GM19455 (cell line): ENCODE measurements at regions not wholly inside any gene's neighbourhood (a gene's known extent, or its start where the extent isn't known, plus 50 kb on each side); places are given as distances from the start of the nearest gene placed in this dataset.

Experiments used
- ATAC-seq: cut with Tn5 transposase; IDR thresholded peaks from one replicate; pipeline ENCODE4 v1.9.1; 2021; ENCODE audit not compliant: unreplicated experiment

DNA sequence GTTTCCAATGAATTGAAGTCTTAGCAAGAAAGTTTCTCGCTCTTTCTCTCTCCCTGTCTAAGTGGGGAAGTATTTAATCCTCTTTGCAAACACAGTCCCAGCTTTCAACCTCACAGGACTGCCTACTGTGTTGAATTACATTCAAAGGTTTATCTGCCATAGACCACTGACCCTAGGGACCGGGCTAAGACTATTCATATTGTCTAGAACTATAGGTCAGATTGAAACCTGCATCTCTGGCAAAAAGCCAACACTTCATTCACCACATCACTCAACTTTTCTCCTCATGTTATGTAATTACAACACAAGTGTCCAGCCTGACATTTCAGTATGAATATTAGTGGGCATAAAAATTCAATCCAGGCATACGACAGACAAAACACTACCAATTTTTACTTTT, 314.7 kb upstream of the RSPO3 start:
- no peak for ATAC-seq

DNA sequence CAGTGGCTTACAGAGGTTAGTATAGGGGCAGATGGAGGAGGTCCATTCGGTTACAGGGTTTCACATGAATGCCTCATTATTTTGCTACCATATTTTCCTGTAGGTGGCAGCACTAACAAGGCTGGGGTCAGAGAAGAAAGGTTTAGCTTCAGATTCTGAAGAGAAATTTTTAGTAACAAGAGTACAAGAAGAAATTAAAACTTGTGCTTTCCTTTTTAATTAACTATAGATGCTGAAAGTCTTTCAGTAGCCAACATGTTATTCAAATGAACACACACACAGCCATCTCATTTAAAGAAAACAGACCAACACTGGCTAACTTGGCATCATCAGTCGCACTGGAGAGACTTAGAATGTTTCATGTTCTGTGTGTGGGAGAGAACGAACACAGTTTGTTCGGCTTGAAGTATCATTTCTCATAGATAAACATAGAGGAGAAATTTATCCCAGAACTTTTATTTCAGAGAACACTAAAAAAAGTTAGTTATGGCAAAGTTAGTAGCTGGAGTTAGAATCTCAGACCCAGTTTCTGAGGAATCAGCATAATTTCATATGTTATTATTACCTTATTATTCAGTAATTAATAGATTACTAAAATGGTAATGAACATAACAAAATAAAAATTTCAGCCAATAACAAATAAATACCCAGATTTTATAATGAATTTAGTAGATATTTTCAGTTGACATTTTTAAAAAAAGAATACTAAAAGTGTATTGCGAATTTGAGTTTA, 314.0 kb upstream of the RSPO3 start:
- peak; percentile 83 for ATAC-seq

DNA sequence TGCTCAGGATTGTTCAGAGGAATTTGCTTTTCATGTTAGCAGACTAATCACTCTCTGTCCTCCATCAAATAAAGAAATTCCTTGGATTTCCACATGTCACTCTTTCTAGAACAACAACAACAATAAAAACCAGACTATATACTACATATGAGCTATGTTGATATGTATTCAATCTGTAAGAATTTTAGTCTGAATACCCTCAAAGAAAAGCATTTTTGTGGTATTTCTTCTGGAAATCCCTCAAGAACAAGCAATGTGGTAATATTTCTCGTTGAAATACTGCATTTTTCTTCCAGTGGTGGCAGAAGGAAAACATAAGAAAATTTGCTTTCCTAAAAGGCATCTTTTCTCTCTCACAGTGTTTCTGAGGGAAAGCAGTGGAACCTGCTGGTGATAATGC, 312.6 kb upstream of the RSPO3 start:
- no peak for ATAC-seq

DNA sequence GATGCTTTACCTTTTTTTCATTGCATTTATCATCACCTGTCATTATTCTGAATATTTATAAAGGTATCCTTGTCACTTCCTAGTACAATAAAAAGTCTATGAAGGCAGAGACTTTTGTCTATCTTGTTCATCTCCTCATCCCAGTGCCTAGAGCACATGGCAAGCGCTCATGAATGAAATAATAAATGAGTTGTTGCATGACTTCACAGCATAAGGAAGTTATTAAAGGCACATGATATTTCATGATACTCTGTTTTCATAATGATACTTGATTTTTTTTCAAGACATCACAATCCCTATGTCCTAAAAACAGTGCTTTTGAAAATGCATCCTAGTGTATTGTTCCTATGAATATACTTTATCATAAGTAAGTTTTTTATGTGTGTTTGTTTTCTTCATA, 310.6 kb upstream of the RSPO3 start:
- ATAC-seq = no peak

DNA sequence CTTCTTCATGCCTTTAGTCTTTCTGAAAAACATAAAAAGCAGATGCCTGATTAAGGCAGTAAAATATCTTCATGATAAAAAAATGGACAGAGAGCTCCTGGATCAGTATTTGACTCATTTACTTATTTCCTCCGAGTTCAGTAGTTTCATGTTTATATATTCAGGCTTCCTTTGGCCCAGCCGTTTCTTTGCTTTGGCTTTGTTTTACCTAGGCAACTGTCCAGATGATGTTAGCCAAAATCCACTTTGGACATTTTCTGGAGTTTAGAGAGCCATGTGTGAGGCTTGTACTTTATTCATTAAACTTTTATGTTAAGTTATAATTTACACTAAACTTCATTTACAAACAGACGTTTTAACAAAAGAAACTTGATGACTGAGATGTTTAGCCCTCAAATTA, 307.1 kb upstream of the RSPO3 start:
- ATAC-seq = no peak

DNA sequence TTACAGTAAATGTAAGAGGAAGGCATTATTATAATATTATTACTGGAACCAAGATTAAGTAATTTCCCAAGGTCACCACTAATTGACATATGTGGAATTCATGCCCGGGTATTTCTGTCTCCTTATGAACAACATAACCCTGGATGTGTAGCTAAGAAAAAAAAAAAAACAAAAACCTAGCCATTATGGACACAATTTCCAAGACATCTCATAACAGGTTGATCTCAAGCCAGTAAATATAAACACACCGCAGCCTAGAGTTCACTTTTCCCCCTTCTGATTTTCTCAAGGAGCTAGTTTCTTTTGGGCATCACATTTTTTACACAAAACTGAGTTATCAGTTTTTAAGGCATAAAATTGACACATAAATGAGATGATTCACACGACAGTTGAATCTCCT, 306.5 kb upstream of the RSPO3 start:
- no peak for ATAC-seq

DNA sequence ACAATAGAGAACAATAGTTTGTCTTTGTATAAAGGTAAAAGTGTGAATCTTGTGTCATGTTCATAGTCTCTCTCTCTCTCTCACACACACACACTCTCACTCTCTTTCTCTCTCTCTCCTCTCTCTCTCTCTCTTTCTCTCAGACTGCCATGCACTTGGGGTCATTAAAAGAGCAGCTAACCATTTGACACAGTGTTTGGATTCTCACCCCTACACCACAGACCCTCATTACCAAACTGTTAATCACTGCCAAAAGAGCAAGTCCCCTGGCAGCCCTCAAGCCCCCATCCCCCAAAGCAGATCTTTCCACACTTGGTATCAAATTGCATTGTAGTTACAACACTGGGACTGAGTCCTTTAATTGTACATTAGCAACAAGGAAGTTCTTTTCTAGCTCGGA, 305.8 kb upstream of the RSPO3 start:
- no peak for ATAC-seq

DNA sequence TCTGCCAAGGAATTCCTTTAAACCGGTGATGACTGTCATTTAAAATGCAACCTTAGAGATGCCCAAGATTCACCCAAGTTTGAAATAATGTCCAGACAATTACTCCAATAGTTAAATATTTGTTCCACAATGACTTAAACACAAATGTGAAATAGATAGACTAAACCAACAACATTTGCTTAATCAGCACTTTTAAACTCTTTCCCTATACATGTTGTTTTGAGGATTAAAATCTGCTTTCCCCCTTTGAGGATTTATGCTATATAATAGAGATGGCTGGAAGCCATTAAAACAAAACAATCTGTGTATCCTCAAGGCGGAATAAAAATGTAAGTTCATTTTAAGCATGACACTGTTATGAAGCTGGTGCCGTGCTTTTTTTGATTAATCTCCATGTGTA, 297.8 kb upstream of the RSPO3 start:
- ATAC-seq = no peak

DNA sequence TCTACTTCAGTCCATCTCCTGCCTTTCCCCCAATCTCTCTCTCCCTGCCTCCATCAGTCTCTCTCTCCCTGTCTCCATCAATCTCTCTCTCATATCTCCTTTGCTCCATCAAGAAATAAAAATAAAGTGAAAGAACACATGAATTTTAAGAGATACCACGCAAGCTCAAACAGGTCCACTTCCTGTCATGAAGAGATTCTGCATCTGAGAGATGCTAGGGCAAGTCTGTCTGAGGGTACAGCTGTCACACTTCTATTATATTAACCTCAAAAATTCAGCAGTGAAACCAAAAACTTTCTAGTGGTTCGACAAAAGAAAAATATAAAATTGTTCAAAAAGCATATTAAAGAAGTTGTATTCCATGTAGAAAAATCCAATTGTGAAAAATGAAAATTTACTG, 296.8 kb upstream of the RSPO3 start:
- no peak for ATAC-seq

DNA sequence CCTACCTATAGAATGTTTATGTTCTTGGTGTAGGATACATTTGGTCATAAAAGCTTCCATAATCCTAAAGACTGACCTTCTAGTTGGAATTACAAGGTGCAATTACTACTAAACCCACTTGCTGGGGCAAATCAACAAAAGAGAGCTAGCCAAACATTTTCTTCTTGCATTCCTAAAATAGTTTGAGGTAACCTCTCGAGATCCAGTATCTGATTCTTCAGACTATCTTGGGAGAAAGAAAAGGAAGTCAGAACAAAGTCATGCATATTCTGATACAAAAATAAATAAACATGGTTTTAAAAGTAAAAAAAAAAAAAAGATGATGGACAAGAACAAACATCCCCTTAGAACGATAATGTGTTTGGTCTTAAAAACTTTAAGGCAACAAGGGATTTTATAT, 294.2 kb upstream of the RSPO3 start:
- ATAC-seq = no peak

DNA sequence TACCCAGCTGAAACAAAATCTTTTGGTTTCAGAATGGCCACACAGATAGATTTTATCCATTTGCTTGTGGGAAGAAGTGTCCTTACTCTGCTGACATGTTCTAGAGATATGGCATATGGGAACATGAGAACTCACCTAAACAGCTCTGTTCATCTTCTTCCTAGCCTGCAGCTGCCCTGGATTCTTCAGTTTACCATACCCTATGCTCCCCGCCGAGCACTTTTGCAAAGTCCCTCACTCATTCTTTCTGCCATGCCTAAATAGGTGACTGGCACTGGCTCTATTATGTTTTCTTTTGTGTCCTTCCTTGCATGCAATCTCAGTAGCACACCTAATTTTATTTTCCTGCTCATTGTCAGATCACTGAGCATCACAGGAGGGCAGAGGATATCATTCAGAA, 293.7 kb upstream of the RSPO3 start:
- ATAC-seq = no peak

DNA sequence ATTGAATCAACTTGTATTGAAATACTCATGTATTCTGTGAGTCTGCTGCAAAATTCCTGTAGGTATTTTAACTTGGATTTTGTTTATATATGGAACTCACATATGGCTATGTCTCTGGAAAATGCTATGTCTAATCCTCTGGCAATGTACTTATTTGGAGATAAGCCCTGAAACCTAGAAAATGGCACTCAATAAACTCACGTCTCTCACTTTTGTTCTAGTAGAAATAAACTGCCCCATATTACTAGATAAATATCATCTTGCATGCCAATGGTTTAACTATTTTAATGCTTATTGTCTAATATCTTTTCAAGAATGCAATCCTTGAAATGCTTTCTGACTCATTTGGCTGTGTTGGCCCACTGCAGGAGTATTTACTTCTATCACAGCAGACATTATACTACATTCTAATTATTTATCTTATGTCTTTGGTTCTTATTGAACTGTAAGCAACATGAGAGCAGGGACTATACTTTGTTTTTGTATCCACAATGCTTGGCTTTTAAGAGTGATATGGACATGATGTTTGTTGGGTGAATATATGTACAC, 292.2 kb upstream of the RSPO3 start:
- no peak for ATAC-seq

DNA sequence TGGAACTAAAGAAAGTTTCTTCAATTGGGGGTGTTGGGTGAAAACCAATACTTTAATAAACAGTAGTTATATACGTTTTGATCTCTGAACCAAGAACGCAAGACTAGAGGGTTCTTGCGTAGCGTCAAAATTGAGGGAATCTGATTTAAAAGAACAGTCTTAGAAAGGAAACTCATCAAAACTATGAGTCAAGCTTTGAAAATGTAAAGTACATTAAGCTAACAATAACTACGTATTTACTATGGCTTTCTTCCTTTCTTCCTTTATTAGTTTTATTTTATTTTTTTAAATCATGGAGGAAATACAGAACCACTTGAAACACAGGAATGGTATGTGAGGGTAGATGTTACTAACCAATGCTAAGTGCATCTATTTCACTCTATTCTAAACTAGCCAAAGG, 287.0 kb upstream of the RSPO3 start:
- no peak for ATAC-seq

DNA sequence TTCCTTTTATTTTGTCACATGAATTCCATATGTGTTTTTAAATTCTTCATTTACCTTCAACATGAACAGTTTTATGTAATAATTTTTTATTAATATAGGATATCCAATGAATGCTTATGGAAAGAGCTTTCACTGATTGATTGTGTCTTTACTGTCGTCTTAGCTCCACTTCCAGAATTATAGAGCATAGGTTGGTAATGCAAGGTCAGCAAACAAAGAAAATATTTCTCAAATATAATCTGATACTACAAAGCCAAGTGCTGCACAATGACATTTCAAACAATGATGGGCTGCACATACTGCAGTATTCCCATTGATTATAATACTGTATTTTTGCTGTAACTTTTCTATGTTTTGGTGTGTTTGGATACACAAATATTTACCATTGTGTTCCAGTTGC, 275.7 kb upstream of the RSPO3 start:
- ATAC-seq = no peak

DNA sequence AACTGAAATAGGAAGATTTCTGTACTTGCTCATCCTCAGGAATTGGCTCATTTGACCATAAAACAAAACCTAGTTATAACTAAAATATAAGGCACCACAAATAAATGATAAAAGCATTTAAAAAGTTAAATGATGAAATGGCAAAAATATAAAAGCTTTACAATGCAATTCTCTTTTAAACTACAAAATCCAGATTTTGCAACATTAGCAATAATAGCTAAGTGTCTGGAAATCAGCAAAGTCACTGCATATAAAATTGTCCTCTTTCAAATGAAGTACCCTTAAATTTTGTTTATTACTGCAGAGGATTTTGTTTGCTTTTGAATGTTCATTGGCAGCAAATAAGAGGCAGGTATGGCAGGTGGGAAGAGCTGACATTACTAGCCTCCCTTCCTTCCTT, 270.4 kb upstream of the RSPO3 start:
- ATAC-seq = no peak

DNA sequence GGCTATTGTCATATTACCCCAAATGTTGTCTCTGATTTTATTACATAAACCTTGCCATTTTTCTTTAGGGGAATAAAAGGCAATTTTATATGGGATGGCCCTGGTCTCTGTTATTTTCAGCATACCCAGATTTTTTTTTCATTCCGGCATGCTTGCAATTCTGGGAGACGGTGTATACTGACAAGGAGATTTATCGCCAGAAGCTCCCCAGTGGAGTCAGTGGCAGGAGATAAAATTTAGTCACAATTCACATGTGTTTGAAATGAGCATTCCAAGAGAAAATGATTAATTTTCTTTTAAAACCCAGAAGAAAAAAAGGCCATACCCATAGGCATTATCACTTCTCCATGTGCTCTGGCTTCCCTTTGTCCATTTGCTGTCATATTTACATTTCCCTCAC, 250.8 kb upstream of the RSPO3 start:
- ATAC-seq = no peak

DNA sequence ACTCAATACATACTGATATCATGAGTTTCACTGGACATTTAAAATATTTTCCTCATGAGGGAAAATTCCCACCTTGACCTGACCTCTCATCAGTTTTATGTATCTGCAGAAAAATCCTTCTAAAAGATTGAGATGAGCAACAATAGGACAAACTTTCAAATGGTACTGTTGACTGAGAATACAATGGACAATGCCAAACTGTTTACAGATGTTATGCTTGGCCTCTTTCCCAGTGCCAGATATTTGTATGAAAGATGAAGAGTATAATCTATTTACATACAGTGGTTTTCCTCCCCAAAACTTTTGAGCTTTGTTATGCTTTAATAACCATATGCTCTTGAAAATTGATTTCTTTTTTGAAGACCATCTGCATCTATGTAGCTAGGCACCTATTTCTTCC, 245.1 kb upstream of the RSPO3 start:
- ATAC-seq = no peak

DNA sequence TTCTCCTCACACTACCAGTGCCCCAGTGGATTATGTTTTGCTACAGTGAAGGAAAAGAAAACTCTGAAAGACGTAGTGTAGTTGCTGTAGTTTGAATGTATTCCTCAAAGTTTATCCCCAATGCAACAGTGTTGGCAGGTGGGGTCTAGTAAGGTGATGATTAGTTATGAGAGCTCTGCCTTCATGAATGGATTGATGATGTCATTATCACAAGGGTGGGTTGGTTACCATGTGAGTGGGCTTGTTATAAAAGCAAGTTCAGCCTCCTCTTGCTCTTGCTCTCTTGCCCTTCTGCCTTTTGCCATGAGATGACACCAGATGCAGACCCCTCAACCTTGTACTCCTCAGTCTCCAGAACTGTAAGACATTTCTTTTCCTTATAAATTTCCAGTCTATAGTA, 244.7 kb upstream of the RSPO3 start:
- ATAC-seq = no peak

DNA sequence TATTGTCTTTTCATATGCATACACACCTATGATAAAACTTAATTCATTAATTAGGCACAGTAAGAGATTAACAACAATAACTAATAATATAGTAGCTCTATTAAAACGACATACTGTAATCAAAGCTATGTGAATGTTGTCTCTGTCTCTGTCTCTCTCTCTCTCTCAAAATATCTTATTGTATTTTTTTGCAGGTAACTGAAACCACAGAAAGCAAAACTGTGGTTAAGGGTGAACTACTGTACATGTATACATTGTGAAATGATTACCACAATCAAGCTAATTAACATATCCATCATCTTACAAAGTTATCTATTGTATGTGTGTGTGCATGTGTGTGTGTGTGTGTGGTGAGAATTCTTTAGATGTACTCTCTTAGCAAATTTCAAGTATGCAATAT, 242.0 kb upstream of the RSPO3 start:
- no peak for ATAC-seq

DNA sequence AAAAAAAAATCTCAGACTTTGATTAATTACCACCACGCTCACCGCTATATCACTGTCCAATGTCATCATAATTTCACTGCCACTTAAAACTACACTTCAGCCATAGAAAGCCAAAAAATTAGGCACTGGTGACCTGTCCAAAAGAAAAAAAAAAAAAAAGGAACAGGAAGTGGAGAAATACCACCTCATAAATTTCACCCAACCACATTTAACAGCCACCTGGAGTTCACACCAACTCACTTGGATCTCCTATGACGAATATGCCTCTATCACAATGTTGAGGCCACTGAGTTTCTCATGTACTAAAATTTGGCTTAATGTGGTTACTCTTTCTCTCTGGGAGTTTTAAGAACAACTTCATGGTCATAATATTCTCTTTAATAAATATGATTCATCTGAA, 237.5 kb upstream of the RSPO3 start:
- ATAC-seq = no peak

DNA sequence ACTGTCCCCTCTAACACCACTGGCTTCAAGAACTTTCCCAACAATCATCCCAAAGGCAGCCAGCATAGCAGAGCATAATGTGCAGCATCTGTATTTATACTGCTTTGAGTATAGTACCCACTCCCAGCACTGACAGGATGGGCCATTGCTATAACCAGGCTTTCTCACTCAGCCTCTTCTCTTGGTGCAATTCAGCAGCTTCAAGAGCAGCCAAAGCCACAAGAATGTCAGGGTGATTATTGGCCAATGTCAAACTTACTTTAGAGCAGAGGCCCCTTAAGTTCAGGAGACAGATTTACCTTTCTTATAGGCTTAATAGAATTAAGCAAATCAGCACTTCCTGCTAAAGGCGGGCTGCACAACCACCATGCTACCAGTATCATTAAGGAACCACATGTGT, 232.4 kb upstream of the RSPO3 start:
- no peak for ATAC-seq

DNA sequence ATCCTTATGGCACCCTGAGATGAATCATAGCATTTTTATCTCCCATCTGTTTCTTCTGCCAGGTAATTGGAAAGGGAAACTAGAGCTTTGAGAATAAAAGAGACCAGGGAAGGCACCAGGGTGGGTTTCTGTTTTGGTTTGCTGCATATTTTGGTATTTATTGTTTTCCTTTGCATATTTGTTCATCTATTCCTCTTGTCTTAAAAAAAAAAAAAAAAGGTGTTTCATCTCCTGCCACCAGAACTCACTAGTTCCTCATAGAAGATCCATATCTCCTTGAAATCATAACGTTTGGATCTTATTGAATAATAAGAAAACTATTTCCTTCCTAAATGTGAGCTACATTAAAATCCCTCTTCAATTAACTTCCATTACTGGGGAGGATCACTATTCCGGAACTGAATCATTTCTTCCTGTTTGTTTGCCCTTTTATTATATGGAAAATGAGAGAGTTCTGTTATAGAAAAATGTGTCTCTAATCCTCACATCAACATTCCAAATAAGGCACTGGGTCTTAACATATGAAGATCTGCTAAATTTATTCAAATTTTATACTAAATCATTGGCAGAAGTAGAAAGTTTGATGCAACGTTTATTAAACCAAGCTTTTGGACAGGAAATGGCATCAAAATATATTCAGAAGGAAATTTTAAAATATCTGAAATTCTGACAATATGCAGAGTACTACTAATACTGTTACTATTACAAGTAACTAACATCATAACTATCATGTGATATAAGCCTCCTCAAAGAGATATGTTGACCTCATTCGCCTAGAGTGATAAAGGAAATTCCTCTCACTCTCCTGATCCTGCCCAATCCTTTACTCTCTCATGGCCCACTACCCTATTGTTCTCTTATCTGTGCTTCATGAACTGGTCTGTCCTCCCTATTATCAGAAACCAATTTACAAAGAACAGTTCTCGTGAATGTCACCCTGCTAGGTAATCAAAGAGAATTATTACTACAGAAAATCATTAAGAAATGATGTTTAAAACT, 229.4 kb upstream of the RSPO3 start:
- ATAC-seq = no peak
